Medulla oblongata (tissue), 1 donor: ENCODE measurements at regions not wholly inside any gene's neighbourhood (a gene's known extent, or its start where the extent isn't known, plus 50 kb on each side); places are given as distances from the start of the nearest gene placed in this dataset.
A peak's percentile ranks its signal among the peaks of the same experiment; 100 is the strongest.

Experiments
- DNase-seq: peaks from one replicate; pipeline ENCODE4 v3.0.0-alpha.2; 2015; ENCODE audit errors: extremely low spot score

DNA sequence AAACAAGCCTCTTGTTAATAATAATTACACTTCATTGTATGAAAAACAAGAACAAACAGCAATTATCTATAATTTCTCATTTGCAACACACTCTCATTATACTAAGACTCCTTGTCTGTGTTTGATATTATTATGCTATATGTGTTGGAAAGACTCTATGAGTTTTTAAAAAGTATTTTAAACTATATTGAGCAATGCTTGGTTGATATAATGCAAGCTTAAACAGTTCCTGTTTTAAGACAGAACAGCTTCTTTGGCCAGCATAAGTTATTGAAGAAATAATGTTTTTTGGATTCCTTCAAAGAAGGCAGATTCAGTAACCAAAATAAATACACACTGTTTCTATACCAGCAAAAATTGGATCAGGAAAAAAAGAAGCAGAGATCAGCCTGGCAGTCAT lies 871.4 kb downstream of the MAT2B start:
- DNase-seq = no peak

DNA sequence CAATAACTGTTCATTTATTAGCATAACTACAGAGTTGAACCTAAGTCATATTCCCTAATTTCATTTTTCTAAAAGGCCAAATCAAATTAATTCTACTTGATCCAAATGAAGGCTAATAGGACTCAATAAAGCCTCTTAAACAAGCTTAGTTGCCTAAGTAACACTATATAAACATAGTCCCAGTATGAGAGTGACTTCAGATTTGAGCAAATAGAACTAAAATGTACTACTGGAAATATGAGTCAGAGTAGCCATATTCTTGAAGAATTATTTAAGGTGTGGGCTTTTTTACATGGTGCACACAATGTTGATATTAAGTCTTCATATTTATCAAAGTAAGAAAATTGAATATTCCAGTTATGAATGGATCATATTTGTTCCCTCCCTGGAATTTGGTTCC lies 872.3 kb downstream of the MAT2B start:
- no peak for DNase-seq

DNA sequence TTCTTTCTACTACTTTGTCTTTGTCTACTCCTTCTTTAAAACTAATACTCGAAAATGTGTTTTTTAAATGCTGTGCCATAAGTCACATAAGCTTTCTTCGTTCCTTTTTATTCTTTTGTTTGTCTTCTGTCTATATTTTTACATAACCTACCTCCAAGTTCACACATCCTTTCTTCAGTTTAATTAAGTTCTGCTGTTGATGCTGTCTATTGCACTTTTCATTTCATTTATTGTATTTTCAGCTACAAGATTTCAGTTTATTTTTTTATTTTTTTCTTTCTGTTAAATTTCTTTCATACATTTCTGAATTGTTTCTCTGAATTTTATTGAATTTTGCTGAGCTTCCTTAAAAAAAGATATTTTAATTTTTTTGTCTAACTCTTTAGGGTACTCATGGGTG lies 878.2 kb downstream of the MAT2B start:
- DNase-seq = no peak

DNA sequence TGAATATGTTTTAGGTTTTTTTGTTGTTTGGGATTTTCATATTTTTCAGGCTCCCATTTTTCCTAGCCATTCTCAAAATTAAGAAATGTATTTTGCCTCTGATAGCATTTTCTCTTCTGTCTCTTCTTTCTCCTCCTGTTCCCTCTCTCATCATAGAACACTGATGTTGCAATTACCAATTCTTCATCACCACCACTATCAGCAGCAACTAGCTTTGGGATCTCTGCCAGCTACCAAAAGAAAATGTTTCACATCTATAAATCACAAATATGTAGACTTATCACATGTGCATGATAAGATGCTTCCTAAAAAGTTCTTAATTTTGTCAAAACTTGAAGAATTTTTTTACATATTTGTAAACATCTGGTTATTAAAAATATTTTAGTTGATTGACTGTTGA lies 887.1 kb downstream of the MAT2B start:
- no peak for DNase-seq

DNA sequence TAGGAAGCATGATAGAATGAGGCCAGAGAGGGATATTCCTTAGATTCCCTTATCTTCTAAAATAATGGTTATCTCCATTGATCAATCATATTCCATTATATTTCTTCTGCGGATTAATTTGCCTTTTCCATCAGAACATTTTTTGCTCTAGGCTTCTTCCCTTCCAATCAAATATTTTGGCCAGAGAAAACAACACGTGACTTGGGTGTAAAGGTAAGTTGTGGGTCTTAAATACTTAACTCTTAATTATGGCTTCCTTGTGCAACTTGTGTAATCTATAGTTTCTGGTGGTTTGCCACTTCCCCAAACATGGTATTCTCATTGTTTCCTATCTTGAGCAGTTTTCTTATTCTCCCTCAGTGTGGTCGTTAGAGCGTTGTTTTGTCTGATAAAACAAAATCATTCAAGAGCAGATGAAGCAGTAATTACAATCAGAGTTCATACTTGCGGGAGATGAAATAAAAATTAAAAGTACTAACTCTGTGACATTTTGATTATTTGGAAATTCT lies 889.3 kb downstream of the MAT2B start:
- DNase-seq = no peak

DNA sequence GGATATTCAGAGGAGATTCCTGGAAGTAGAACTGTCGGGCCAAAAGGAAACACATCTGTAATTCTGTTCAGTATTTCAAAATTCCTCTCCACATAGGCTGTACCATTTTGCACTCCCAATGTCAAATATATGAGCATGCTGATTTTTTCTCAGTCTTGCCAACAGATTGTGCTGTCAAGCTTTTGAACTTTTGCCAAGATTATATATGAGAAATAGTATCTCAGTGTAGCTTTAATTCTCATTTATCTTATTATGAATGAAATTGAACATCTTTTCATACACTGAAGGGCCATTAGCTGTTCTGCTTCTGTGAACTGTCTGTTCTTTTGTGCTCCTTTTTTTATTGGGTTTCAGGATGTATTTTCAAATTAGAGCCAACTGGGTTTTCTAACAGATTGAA lies 907.1 kb downstream of the MAT2B start:
- DNase-seq = no peak

DNA sequence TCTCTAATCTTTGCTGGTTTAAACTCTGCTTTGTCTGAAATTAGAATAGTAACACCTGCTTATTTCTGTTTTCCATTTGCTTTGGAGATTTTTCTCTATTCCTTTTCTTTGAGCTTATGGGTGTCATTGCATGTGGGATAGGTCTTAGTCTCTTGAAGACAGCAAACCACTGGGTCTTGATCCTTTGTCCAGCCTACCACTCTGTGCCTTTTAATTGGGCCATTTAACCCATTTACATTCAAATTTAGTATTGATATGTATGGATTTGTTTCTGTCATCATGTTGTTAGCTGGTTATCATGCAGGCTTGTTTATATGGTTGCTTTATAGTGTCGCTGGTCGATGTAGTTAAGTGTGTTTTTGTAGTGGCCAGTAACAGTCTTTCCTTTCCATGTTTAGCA lies 914.7 kb downstream of the MAT2B start:
- no peak for DNase-seq

DNA sequence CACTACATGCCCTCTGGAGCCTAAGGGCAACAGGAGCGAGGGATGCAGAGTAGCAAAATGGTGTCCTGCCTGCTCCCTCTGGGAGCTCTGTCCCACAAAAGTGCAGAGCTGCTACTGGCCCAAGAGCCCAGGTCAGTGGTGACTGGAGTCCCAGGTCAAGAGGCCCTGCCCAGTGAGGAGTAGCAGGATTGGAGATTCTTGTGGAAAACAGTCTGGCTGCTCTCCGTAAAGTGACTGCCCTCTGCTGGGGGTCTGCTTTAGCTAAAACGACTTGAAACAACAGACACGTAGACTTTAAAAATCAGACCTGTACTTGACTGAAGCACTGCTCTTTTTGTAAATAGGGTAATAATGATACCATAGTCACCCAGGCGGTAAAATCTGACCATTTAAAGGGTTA lies 917.0 kb downstream of the MAT2B start:
- no peak for DNase-seq

DNA sequence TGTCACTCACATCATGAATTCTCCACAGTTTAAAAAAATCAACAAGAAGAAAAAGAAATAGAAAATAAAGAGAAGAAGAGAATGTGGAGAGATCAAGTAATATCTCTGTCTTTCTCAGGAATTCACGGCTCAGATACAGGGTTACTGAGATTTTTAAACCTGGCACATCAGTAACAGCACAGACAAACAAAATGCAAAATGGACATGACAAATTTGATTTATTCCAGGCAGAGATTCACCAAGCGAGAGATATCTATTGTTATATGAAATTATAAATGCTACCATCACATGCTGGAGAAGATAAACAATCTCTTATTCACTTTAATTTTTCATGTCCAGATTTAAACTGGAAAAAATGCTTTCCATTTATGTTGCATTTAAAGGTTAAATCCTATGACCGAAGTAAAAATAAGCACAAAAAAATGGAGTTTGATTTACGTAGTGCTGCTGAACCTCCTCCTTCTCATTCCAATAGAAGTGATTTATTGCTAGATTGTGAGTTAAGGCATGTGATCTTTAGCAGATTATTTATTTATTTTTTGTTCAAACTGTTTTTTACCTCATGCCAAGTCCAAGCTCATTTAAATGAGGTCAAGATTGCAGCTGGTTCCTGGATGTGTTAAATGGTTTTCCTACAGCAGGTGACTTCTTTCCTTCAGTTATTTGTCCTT lies 926.4 kb downstream of the MAT2B start:
- no peak for DNase-seq

DNA sequence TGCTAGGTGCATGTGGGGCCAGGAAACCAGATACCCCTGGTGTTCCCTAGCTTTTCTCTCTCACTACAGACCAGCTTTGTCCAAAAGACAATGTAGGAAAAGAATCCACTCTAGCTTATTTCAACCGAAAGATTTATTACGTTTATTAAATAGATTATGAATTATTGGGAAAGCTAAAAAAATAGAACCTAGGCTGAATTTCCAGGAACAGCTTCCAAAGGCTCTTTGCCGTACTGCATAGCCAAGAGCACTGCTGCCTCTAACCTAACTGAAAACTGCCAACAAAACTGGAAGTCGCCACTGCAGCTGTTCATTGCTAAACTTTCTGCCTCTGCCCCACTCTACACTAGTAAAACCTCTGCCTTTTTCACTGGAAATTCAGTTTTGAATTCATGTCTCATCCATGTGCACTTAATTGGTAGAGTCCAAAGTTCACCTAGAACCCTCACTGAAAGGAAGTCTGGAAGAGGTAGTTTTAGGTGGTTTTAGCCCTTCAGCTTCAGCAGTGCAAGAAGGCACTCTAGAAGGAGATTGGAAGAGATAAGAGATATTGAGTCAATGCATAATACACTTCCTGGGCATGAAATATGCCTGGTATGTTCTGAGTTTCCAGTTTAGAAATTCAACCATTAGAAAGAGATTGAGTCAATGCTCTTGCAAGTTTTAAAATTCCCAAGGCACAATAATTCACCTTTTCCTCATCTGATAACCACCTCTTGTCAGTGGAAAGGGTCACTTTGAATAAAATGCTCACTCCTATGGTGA lies 927.9 kb downstream of the MAT2B start:
- DNase-seq = no peak

DNA sequence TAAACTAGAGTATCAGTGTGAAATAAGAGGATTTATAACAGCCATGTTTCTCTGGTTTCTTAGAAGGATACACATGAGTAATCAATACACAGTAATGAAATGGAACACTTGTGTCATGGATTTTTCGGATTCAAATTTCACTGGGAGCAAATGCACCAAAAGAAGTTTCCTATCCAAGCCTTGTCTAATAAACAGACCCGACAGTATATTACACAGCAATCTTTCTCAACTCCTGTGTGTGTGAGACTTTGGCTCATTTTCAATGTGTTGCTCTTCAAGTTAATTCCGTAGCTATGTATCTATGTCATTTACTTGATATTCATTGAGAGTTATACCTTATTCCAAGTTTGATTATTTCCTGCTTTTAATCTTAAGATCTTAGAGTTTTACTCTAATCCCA lies 930.2 kb downstream of the MAT2B start:
- DNase-seq = no peak

DNA sequence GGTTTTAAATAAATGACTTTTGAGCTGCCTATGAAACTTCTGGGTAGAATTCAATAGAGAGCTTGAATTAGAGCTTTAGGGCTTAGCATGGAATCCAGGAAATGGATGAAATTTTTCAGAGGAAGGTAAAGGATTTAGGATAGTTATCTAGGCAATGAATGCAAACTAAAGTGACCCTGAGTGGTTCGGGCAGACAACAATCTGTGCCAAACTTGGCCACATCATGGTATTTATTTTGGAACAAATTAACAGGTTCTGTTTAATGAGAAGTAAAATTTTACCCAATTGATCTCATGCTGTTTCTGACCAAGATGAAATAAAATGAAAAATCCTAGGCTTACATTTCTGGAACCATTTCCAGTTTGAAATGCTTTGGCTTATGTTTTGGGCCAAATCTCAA lies 934.4 kb downstream of the MAT2B start:
- no peak for DNase-seq

DNA sequence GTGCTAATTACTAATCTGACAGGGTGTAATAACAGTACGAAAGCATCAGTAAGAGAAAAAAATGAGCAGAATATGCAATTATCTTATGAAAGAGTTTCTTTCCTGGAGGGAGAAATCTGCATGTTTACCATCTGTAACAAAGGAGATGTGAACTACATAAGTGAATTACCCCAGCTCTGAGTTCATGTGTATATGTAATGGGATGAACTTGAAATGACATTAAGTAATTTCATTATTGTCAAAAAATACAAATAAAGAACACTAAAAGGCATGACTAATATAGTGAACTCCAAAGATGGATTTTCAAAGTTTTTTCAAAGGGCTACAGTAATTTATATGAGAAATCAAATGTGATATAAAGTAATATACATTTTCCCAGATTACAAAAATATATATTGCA lies 944.0 kb downstream of the MAT2B start:
- DNase-seq = no peak

DNA sequence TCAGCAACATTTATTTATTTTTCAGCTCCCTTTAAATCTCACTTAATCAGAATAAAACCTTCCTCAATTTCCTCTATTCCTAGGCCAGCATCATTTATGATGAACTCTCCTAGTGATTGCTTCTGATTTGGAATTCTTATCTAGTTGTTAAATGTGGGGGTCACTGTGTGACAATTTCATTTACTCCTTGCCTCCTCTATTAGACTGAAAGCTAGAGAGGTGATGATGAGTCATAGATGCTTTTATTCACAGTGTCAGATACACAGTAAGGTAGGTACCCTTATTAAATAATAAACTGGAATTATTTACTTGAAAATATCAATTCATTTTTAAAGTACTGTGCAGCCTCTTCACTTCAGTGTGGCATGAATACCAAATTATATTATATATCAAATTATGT lies 960.6 kb downstream of the MAT2B start:
- no peak for DNase-seq

DNA sequence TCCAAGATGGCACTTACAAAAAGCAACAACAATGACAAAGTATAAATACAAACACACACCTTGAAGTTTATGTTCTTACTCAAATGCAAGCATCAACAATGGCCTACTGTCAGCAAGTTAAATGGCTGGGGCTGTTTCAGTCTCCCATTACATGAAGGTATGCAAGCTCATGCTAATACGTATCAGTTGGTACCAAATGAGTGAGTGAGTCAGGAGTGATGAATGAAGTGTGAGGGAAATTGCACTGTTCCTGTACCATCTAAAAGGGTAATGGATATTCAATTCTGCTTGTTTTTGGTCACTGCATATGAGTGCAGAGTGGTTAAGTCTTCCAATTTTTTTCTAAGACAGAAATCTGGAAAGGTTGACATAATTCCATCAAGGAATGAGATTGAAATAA lies 964.9 kb downstream of the MAT2B start:
- no peak for DNase-seq

DNA sequence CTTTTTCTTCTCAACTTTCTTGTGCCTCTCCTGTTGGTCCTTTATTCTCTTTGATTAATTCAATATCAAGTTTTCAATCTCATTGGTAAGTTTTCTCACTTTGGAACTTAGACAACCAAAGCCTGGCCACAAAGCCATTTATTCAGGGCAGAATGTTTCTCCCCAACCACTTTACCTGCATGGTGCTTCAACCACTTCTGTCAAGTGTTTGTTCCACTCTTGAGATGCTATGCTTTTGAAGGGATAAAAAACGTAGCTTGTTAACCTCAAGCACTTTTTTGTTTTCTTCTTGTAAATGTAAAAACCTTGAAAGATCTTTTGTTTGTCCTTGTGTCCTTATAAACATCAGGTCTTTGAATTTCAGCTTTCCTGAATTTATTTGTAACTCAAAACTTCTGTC lies 966.7 kb downstream of the MAT2B start:
- no peak for DNase-seq

DNA sequence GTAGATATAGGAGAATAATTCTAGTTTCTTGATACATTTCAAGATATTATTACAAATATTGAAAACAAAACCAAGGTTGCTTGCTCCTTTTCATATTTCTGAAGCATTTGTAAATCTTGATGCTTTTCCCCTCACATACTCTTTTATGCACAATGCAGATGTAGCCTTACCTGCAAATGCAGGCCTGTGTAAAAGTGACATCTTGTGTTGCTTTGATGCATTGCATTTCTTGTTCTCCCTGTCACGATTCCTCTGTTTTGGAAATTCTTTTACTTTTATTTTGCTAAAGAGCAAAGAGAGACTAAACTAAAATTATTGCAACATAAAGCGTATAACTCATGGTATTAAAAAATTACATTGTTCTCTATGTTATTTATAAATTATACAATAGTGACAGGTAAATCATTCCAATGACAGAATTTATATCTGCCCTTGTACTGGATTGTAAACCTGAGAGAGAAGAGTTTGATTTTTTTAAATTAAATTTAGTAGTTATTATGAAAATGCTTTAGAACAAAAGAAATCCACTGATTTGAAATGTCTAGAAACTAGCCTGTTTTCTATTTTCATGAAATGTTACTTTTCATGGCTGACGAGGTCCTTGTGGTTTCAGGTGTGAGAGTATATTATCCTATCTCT lies 970.0 kb downstream of the MAT2B start:
- DNase-seq = peak; percentile 5

DNA sequence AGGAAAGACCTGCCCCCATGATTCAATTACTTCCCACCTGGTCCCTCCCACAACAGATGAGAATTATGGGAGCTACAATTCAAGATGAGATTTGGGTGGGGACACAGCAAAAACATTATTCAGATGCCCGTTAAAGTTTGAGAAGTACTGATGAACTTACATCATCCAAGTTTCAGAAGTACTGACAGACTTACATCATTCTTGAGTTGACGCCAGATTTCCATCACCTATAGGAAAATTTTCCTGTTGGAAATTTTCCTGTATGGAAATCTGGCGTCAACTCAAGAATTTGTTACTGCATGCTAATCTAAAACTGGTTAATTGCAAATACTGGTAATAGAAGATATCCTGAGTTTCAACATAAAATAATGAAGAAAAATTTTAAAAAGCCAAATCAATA lies 975.9 kb downstream of the MAT2B start:
- DNase-seq = no peak

DNA sequence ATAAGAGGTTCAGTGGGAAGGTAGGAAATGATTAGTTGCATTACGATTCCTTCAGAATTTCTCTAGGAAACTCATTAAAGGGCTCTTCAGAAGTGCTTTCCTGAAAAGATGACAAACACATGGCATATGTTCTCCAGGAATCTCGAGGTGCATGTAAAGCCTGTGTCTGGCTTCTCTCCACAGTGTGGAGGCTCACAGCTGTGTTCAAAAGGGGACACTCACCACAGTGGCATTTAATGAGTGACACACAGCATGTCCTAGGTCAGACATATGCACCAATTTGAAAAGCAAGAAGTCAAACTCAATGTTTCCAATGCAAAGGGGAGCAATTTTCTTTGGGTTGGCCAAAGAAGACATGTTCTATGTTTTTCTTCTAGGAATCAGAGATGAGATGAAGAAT lies 976.9 kb downstream of the MAT2B start:
- no peak for DNase-seq

DNA sequence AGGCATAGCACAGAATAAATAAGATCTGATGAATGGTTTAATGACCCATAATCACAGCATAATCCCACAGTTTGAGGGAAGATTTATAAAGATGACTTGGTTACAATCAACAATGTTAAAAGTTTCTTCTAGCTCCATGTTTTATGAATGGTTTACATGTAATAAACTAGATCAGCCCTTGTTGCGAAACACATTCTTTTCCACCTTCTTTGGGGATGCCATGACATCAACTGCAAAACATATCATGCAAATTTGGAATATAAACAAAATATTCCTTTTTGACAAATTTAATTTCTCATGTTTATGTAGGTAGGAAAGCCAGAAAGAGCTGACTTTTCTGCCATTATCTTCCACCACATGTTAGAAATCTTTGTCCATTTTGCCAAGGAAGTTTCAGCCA lies 979.5 kb downstream of the MAT2B start:
- DNase-seq = no peak

DNA sequence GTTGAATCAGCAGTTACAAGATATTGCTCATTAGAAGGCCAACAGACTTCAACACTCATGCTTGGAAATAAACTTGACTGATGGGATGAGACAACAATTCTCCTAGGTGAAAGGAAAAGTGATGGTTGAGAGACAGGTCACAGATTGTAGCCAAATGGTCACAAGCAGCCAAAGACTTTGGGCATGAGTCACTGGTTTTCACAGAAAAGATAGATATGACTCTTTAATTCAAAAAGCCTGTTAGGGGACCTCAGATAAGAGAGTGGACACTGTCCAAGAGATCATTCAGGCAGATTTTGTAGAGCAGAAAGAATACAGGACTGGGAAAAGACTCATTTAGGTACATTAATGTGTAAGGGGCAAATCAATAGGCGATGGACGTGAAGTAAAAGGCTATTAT lies 982.5 kb downstream of the MAT2B start:
- no peak for DNase-seq

DNA sequence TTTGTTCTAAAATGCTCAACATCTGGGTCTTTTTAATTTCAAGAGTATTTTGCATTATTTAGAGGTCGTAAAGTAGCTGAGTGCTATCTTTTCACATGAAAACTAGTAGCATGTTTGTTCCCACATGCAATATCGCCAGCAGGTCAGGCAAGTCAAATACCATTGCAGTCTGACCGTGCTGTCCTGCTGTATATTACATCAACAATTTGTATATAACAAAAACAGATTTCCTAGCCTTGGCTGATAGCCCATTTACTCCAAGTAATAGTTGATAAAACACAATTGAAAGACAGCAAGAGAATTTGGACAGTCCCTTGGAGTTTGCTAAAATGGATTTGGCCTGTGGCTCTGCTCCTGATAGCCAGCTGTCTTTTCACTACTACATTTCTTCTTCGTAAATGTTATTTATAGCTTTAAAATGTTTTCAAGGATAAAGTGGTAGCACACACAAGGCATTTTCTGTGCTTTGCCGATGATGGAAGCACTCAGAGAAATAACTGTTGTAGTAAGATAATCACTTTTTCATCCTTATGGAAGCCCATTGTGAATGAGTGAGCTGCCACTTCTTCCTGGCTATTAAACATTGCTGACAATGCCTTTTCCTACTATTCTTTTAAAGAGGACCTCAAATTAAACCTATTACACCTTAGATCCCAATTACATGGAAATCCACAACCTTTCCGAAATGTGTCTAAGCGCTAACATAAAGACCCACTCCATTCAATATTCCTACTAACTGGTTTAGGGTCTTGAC lies 992.1 kb downstream of the MAT2B start:
- no peak for DNase-seq
